ENCODE measurements at regions not wholly inside any gene's neighbourhood (a gene's known extent, or its start where the extent isn't known, plus 50 kb on each side); places are given as distances from the start of the nearest gene placed in this dataset.

DNA sequence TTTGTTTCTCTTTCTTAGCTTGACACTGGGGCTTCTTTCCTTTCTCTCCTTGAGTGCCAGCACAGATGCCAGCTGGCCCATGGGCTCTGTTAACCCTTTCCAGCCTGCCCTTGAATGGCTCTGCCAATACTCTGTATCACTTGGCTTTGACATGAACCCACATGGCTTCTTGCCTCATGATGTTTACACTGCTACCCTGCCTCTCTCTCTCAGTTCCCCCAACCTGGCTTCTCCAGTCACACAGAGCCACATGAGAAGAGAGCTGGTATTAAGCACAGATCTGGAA, 262.4 kb downstream of the OMA1 start:
- no peaks in the 10 kb centered on the region for H3K79me2 ChIP-seq (ENCODE audit: insufficient read depth, low read length)
- no peaks in the 10 kb centered on the region for H3K27me3 ChIP-seq (ENCODE audit: low read length)
- H3K4me2 ChIP-seq (ENCODE audit: low read depth, low read length, poor library complexity, severe bottlenecking), result no peak overlapping the region
- H4K20me1 ChIP-seq (ENCODE audit: low read depth, low read length), result no peaks in the 10 kb centered on the region
- no peak for TF ChIP-seq EZH2phosphoT487 (conservative IDR thresholded peaks at IDR 0.05; ENCODE audit: low read length)
- TF ChIP-seq, protein P1, sequence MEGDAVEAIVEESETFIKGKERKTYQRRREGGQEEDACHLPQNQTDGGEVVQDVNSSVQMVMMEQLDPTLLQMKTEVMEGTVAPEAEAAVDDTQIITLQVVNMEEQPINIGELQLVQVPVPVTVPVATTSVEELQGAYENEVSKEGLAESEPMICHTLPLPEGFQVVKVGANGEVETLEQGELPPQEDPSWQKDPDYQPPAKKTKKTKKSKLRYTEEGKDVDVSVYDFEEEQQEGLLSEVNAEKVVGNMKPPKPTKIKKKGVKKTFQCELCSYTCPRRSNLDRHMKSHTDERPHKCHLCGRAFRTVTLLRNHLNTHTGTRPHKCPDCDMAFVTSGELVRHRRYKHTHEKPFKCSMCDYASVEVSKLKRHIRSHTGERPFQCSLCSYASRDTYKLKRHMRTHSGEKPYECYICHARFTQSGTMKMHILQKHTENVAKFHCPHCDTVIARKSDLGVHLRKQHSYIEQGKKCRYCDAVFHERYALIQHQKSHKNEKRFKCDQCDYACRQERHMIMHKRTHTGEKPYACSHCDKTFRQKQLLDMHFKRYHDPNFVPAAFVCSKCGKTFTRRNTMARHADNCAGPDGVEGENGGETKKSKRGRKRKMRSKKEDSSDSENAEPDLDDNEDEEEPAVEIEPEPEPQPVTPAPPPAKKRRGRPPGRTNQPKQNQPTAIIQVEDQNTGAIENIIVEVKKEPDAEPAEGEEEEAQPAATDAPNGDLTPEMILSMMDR (IDR thresholded peaks at IDR 0.05; ENCODE audit: insufficient read depth, low read length, poor library complexity, severe bottlenecking), result no peak
- no peak overlapping the region for H3K27ac ChIP-seq (ENCODE audit: low read depth, low read length)
- H3K4me3 ChIP-seq (ENCODE audit: insufficient read depth, low read length, poor library complexity, severe bottlenecking), result no peak overlapping the region
- H3F3A ChIP-seq (ENCODE audit: insufficient read depth), result no peaks in the 10 kb centered on the region
- no peak overlapping the region for H3K9ac ChIP-seq (ENCODE audit: low read length)
- no peak overlapping the region for H2AFZ ChIP-seq (ENCODE audit: low read depth, low read length, severe bottlenecking)
- H3K9me2 ChIP-seq (replicated peaks; ENCODE audit: insufficient read depth, low read length), result no peaks in the 10 kb centered on the region
- no peaks in the 10 kb centered on the region for H3K9me3 ChIP-seq (ENCODE audit: insufficient read depth, low read length)
- no peaks in the 10 kb centered on the region for H3K36me3 ChIP-seq (ENCODE audit: low read length)

DNA sequence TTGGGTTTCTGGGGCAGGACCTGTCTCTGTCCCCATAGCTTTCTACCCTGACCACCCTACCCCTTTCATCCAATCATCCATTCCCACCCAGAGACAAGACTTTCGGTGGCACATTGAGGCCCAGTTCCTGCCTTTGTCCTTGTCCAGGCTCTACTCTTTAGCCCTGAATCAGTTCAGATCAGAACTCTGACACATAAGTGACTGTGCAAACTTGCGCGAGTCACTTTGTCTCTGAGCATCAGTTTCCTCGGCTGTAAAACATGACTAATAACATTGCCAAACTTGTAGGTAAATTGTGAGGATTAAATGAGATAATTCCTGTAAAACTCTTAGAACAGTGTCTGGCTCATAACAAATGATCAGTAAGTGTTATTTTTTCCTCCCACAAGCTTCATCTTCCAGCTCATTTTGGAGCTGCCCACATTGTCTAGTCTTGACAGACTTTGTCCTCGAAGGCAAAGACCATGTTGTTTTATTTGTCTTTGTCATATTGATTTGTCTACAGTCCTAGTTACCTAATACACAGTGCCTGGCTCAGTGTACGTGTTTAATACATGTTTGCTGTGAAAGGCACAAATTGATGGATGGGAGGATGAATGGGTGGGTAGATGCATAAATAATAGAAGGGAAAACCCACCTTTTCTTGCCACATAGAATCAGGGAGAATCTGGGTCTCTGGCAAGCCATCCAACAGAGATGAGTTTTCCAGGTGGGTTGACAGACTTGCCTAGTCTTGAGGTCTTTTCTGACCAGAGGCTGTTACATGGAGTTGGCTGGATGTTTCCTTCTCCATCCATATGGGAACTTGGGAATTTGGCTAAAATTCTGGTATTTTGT, 262.9 kb downstream of the OMA1 start:
- H3F3A ChIP-seq (ENCODE audit: insufficient read depth), result no peaks in the 10 kb centered on the region

DNA sequence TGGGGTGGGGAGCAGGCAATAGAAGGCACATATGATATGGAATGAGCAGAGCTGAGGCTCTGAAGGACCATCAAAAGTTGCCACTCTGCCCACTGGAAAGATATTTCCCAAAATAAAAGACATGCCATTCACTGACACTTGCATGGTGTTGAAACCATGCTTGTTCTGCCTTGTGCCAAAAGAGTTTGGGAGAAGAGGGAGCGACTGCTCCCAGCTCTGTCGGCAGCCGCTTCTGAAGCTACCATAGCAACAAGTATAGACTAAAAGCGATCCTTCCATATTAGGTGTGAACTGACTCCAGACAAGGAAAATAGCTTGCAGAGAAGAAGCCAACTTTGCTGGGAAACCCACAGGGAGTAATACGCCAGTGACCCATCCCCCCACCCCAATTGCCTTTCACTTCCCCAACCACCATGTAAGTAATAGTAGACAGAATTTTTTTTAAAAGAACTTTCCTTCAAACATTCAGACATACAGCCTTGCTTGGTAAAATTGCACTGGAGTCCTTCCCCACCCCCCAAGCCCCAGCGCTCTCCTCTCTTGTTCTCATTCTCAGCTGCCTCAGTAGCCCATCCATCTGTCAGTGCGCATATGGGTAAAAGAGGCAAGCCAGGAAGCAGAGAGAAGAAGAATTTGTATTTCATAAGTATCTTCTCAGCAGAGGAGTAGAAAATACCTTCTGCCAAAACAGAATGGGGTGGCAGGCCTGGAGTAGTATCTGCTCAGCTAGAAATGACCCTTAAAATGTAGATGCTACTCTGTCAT, 263.7 kb downstream of the OMA1 start:
- Histone ChIP-seq H3K27ac (ENCODE audit: low read depth, low read length) (no peak overlapping the region), H4K20me1 (ENCODE audit: low read depth, low read length) (no peaks in the 10 kb centered on the region), H3K9ac (ENCODE audit: low read length) (no peak overlapping the region), H3K4me2 (ENCODE audit: low read depth, low read length, poor library complexity, severe bottlenecking) (no peak overlapping the region), H3K4me3 (ENCODE audit: insufficient read depth, low read length, poor library complexity, severe bottlenecking) (no peak overlapping the region), H3K27me3 (ENCODE audit: low read length) (no peaks in the 10 kb centered on the region), H3K79me2 (ENCODE audit: insufficient read depth, low read length) (no peaks in the 10 kb centered on the region), H3F3A (ENCODE audit: insufficient read depth) (no peaks in the 10 kb centered on the region), H2AFZ (ENCODE audit: low read depth, low read length, severe bottlenecking) (no peak overlapping the region), H3K9me2 (replicated peaks; ENCODE audit: insufficient read depth, low read length) (no peaks in the 10 kb centered on the region), H3K9me3 (ENCODE audit: insufficient read depth, low read length) (no peaks in the 10 kb centered on the region), H3K36me3 (ENCODE audit: low read length) (no peaks in the 10 kb centered on the region)
- TF ChIP-seq EZH2phosphoT487 (conservative IDR thresholded peaks at IDR 0.05; ENCODE audit: low read length), result no peak
- TF ChIP-seq, protein P1 (IDR thresholded peaks at IDR 0.05; ENCODE audit: insufficient read depth, low read length, poor library complexity, severe bottlenecking), result no peak

More for the DNA sequence above, 262.9 kb downstream of the OMA1 start:
- TF ChIP-seq, protein P1 (IDR thresholded peaks at IDR 0.05; ENCODE audit: insufficient read depth, low read length, poor library complexity, severe bottlenecking), result no peak
- no peak for TF ChIP-seq EZH2phosphoT487 (conservative IDR thresholded peaks at IDR 0.05; ENCODE audit: low read length)
- Histone ChIP-seq H2AFZ (ENCODE audit: low read depth, low read length, severe bottlenecking) (no peak overlapping the region), H3K9ac (ENCODE audit: low read length) (no peak overlapping the region), H3K9me3 (ENCODE audit: insufficient read depth, low read length) (no peaks in the 10 kb centered on the region), H3K36me3 (ENCODE audit: low read length) (no peaks in the 10 kb centered on the region), H3K4me2 (ENCODE audit: low read depth, low read length, poor library complexity, severe bottlenecking) (no peak overlapping the region), H3K27me3 (ENCODE audit: low read length) (no peaks in the 10 kb centered on the region), H3K4me3 (ENCODE audit: insufficient read depth, low read length, poor library complexity, severe bottlenecking) (no peak overlapping the region), H3K27ac (ENCODE audit: low read depth, low read length) (no peak overlapping the region), H3K79me2 (ENCODE audit: insufficient read depth, low read length) (no peaks in the 10 kb centered on the region), H3K9me2 (replicated peaks; ENCODE audit: insufficient read depth, low read length) (no peaks in the 10 kb centered on the region), H4K20me1 (ENCODE audit: low read depth, low read length) (no peaks in the 10 kb centered on the region)
